Loucy (cell line): ENCODE measurements at regions not wholly inside any gene's neighbourhood (a gene's known extent, or its start where the extent isn't known, plus 50 kb on each side); places are given as distances from the start of the nearest gene placed in this dataset.

Experiments
- H2AFZ ChIP-seq: fragments of 200-600 bp; sonication (generic); 2 replicates; pipeline ENCODE4 v1.6.0; 2016; ENCODE audit warnings: antibody characterized with exemption, mild to moderate bottlenecking, low read length, moderate library complexity
- H3F3A ChIP-seq: fragments of 200-600 bp; 2 replicates; pipeline ENCODE4 v1.6.0; 2016; ENCODE audit warnings: antibody characterized with exemption, low read depth, mild to moderate bottlenecking
- H3K27me3 ChIP-seq: fragments of 200-600 bp; sonication (generic); 2 replicates; pipeline ENCODE4 v1.6.1; 2014; ENCODE audit warnings: low read length, mild to moderate bottlenecking; ENCODE audit not compliant: insufficient read depth, poor library complexity, severe bottlenecking
- H3K36me3 ChIP-seq: fragments of 200-600 bp; sonication (generic); 2 replicates; pipeline ENCODE4 v1.6.1; 2016; ENCODE audit warnings: low read length; ENCODE audit not compliant: insufficient read depth
- H3K4me1 ChIP-seq: fragments of 200-600 bp; sonication (generic); 2 replicates; pipeline ENCODE4 v1.5.1; 2014; ENCODE audit warnings: low read length, mild to moderate bottlenecking; ENCODE audit not compliant: insufficient read depth, poor library complexity, severe bottlenecking
- H3K4me2 ChIP-seq: fragments of 200-600 bp; sonication (generic); 2 replicates; pipeline ENCODE4 v1.6.0; 2014; ENCODE audit warnings: antibody characterized with exemption, low read length, low read depth, mild to moderate bottlenecking; ENCODE audit not compliant: poor library complexity, severe bottlenecking
- H3K4me3 ChIP-seq: fragments of 200-600 bp; sonication (generic); 2 replicates; pipeline ENCODE4 v1.5.1; 2014; ENCODE audit warnings: low read length, mild to moderate bottlenecking, mixed read lengths; ENCODE audit not compliant: poor library complexity, severe bottlenecking
- H3K79me2 ChIP-seq: fragments of 200-600 bp; sonication (generic); 2 replicates; pipeline ENCODE4 v1.6.1; 2014; ENCODE audit warnings: low read length; ENCODE audit not compliant: insufficient read depth
- H3K9ac ChIP-seq: fragments of 200-600 bp; sonication (generic); 2 replicates; pipeline ENCODE4 v1.6.0; 2014; ENCODE audit warnings: mild to moderate bottlenecking, low read depth, low read length, moderate library complexity; ENCODE audit not compliant: poor library complexity, severe bottlenecking
- H3K9me2 ChIP-seq: fragments of 200-600 bp; sonication (generic); replicated peaks from 2 replicates; pipeline ENCODE4 v1.6.1; 2016; ENCODE audit warnings: low read depth, low read length, mixed read lengths
- H3K9me3 ChIP-seq: fragments of 200-600 bp; sonication (generic); 2 replicates; pipeline ENCODE4 v1.6.1; 2014; ENCODE audit warnings: mild to moderate bottlenecking, antibody characterized with exemption, low read length, low read depth; ENCODE audit not compliant: insufficient read depth
- H4K20me1 ChIP-seq: fragments of 200-600 bp; sonication (generic); 2 replicates; pipeline ENCODE4 v1.6.0; 2014; ENCODE audit warnings: antibody characterized with exemption, low read length, mild to moderate bottlenecking; ENCODE audit not compliant: insufficient read depth, poor library complexity, severe bottlenecking
- EZH2phosphoT487 ChIP-seq: fragments of 200-600 bp; IDR thresholded peaks from 2 replicates; pipeline ENCODE4 v1.6.1; 2018; ENCODE audit warnings: antibody characterized with exemption, mild to moderate bottlenecking, moderate library complexity, borderline replicate concordance
- TF ChIP-seq, protein P1 (sequence below): fragments of 200-600 bp; sonication (generic); conservative IDR thresholded peaks from 2 replicates; pipeline ENCODE4 v1.5.1; 2014; ENCODE audit warnings: mild to moderate bottlenecking, antibody characterized with exemption, low read length

DNA sequence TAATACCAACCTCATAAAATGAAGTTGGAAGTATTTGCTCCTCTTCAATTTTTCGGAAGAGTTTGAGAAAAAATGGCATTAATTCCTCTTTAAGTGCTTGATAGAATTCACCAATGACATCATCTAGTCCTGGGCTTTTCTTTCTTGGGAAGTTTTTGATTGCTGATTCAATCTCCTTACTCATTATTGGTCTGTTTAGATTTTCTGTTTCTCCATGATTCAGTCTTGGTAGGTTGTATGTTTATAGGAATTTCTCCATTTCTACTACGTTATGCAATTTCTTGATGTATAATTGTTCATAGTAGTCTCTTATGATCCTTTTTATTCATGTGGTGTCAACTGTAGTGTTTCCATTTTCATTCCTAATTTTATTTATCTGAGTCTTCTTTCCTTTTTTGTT lies 141.5 kb upstream of the PRNP start:
- Histone ChIP-seq H3K36me3 (no peaks in the 10 kb centered on the region), H3K79me2 (no peaks in the 10 kb centered on the region), H3K9me2 (no peaks in the 10 kb centered on the region), H3K4me1 (no peaks in the 10 kb centered on the region), H3K4me2 (no peak overlapping the region), H3F3A (no peaks in the 10 kb centered on the region), H2AFZ (no peak overlapping the region), H3K9me3 (no peaks in the 10 kb centered on the region), H3K27me3 (no peaks in the 10 kb centered on the region), H3K4me3 (no peak overlapping the region), H3K9ac (no peak overlapping the region), H4K20me1 (no peaks in the 10 kb centered on the region)
- TF ChIP-seq EZH2phosphoT487, result no peak
- TF ChIP-seq, protein P1, sequence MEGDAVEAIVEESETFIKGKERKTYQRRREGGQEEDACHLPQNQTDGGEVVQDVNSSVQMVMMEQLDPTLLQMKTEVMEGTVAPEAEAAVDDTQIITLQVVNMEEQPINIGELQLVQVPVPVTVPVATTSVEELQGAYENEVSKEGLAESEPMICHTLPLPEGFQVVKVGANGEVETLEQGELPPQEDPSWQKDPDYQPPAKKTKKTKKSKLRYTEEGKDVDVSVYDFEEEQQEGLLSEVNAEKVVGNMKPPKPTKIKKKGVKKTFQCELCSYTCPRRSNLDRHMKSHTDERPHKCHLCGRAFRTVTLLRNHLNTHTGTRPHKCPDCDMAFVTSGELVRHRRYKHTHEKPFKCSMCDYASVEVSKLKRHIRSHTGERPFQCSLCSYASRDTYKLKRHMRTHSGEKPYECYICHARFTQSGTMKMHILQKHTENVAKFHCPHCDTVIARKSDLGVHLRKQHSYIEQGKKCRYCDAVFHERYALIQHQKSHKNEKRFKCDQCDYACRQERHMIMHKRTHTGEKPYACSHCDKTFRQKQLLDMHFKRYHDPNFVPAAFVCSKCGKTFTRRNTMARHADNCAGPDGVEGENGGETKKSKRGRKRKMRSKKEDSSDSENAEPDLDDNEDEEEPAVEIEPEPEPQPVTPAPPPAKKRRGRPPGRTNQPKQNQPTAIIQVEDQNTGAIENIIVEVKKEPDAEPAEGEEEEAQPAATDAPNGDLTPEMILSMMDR, result no peak

DNA sequence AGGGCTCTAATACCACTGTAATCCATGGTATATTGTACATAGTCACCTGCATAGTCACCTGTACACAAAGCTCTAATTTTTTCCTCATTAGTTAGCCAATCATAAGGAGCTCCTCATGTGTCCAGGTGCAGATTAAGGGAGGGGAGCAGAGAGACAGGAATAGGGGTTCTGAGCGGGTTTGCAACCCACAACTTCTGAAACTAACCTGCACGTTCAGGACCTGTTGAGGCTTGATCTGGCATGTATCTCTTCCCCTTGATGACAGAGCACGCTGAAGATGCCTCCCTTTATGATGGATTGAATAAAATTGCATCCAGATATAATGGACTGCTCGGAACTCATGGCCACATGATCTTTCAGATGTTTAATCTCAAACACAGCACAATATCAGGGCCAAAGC lies 144.0 kb upstream of the PRNP start:
- Histone ChIP-seq H3K9ac (no peak overlapping the region), H3K9me3 (no peaks in the 10 kb centered on the region; the same call in 1 of the 2 replicates), H3K4me1 (no peaks in the 10 kb centered on the region), H3K9me2 (no peaks in the 10 kb centered on the region), H3K36me3 (no peaks in the 10 kb centered on the region), H2AFZ (no peak overlapping the region), H3K79me2 (no peaks in the 10 kb centered on the region), H3K4me3 (no peak overlapping the region), H4K20me1 (no peaks in the 10 kb centered on the region), H3K27me3 (peaks cover 5% of the 10 kb centered on the region), H3K4me2 (no peak overlapping the region), H3F3A (no peaks in the 10 kb centered on the region)
- TF ChIP-seq, protein P1, result no peak
- no peak for TF ChIP-seq EZH2phosphoT487

DNA sequence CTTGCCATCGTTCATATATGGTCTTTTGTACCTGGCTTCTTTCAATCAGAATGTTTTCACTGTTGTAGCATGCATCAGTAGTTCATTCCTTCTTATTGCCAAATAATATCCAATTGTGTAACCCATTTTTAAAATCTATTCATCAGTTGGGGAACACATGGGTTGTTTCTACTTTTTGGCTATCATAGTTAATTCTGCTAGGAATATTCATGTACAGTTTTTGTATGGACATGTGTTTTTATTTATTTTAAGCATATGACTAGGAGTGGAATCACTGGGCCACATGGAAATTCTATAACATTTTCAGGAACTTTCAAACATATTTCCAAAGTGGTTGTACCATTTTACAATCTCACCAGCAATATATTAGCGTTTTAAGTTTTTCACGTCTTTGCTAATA lies 151.9 kb upstream of the PRNP start:
- TF ChIP-seq EZH2phosphoT487, result no peak
- TF ChIP-seq, protein P1, result no peak
- Histone ChIP-seq H2AFZ (no peak overlapping the region), H4K20me1 (no peaks in the 10 kb centered on the region), H3K27me3 (peaks cover 3% of the 10 kb centered on the region), H3K4me2 (no peak overlapping the region), H3K9ac (no peak overlapping the region), H3K36me3 (no peaks in the 10 kb centered on the region), H3K79me2 (no peaks in the 10 kb centered on the region), H3K4me1 (no peaks in the 10 kb centered on the region), H3K9me3 (no peaks in the 10 kb centered on the region; the same call in 1 of the 2 replicates), H3F3A (no peaks in the 10 kb centered on the region), H3K9me2 (no peaks in the 10 kb centered on the region), H3K4me3 (no peak overlapping the region)
